Neural progenitor cell (in vitro differentiated cells): ENCODE measurements at regions not wholly inside any gene's neighbourhood (a gene's known extent, or its start where the extent isn't known, plus 50 kb on each side); places are given as distances from the start of the nearest gene placed in this dataset.

Source experiments
- DNase-seq: peaks from one replicate; pipeline ENCODE4 v3.0.0-alpha.2; 2016; ENCODE audit warnings: low spot score
- H2AFZ ChIP-seq: fragments of 200-600 bp; sonication (generic); replicated peaks from 2 replicates; pipeline ENCODE4 v1.6.1; 2016; ENCODE audit warnings: antibody characterized with exemption
- H3F3A ChIP-seq: fragments of 200-600 bp; sonication (generic); 2 replicates; pipeline ENCODE4 v1.6.1; 2016; ENCODE audit warnings: antibody characterized with exemption, low read depth
- H3K27ac ChIP-seq: fragments of 200-600 bp; sonication (generic); 2 replicates; pipeline ENCODE4 v1.5.1; 2016; ENCODE audit warnings: mild to moderate bottlenecking
- H3K27me3 ChIP-seq: fragments of 200-600 bp; sonication (generic); 2 replicates; pipeline ENCODE4 v1.6.1; 2016; ENCODE audit warnings: mild to moderate bottlenecking, moderate library complexity
- H3K36me3 ChIP-seq: fragments of 200-600 bp; sonication (generic); 2 replicates; pipeline ENCODE4 v1.5.1; 2016
- H3K4me1 ChIP-seq: fragments of 200-600 bp; sonication (generic); 2 replicates; pipeline ENCODE4 v1.6.1; 2016; ENCODE audit warnings: mixed run types
- H3K4me2 ChIP-seq: fragments of 200-600 bp; sonication (generic); 2 replicates; pipeline ENCODE4 v1.6.1; 2016
- H3K4me3 ChIP-seq: fragments of 200-600 bp; sonication (generic); 2 replicates; pipeline ENCODE4 v1.5.1; 2016
- H3K79me2 ChIP-seq: fragments of 200-600 bp; sonication (generic); 2 replicates; pipeline ENCODE4 v1.6.1; 2016; ENCODE audit warnings: low read depth
- H3K9ac ChIP-seq: fragments of 200-600 bp; sonication (generic); 2 replicates; pipeline ENCODE4 v1.6.1; 2016
- H3K9me3 ChIP-seq: fragments of 200-600 bp; sonication (generic); 2 replicates; pipeline ENCODE4 v1.5.1; 2016; ENCODE audit warnings: low read depth
- H4K20me1 ChIP-seq: fragments of 200-600 bp; sonication (generic); 2 replicates; pipeline ENCODE4 v1.6.1; 2016; ENCODE audit warnings: low read depth
- H3K27ac Mint-ChIP-seq: 3 replicates; pipeline ENCODE4 v1.8.0; 2021; ENCODE audit warnings: mixed read lengths
- H3K27me3 Mint-ChIP-seq: 2 replicates; pipeline ENCODE4 v1.8.0; 2022; ENCODE audit warnings: low read depth, mild to moderate bottlenecking, inconsistent platforms, moderate library complexity, mixed read lengths; ENCODE audit not compliant: insufficient read depth
- H3K36me3 Mint-ChIP-seq: 3 replicates; pipeline ENCODE4 v1.8.0; 2021; ENCODE audit warnings: mixed read lengths
- H3K4me1 Mint-ChIP-seq: 3 replicates; pipeline ENCODE4 v1.8.0; 2021; ENCODE audit warnings: mixed read lengths
- H3K4me3 Mint-ChIP-seq: 3 replicates; pipeline ENCODE4 v1.8.0; 2021; ENCODE audit warnings: mild to moderate bottlenecking, moderate library complexity, mixed read lengths
- H3K9me3 Mint-ChIP-seq: 3 replicates; pipeline ENCODE4 v1.8.0; 2020; ENCODE audit warnings: mixed read lengths
- CTCF ChIP-seq: fragments of 200-600 bp; sonication (generic); IDR thresholded peaks from 2 replicates; pipeline ENCODE4 v1.5.1; 2017; ENCODE audit warnings: antibody characterized with exemption, mild to moderate bottlenecking
- EZH2 ChIP-seq: fragments of 200-600 bp; sonication (generic); IDR thresholded peaks from 2 replicates; pipeline ENCODE4 v1.6.1; 2017; ENCODE audit warnings: antibody characterized with exemption, mild to moderate bottlenecking, moderate library complexity
- EZH2phosphoT487 ChIP-seq: fragments of 200-600 bp; sonication (generic); IDR thresholded peaks from 2 replicates; pipeline ENCODE4 v1.6.1; 2017; ENCODE audit warnings: antibody characterized with exemption

- H3K9me3 ChIP-seq: no peaks in the 10 kb centered on the region
- no peak overlapping the region for H3K27ac Mint-ChIP-seq
- no peaks in the 10 kb centered on the region for H3K4me1 ChIP-seq
- H3K79me2 ChIP-seq: no peaks in the 10 kb centered on the region
- H3K4me1 Mint-ChIP-seq: peaks cover 4% of the 10 kb centered on the region
- no peaks in the 10 kb centered on the region for H4K20me1 ChIP-seq
- no peaks in the 10 kb centered on the region for H3K27me3 ChIP-seq
- no peak overlapping the region for H3K4me2 ChIP-seq
- peak overlapping the region; percentile 6 for H2AFZ ChIP-seq
- no peaks in the 10 kb centered on the region for H3F3A ChIP-seq
- H3K27me3 Mint-ChIP-seq: no peaks in the 10 kb centered on the region
- no peak overlapping the region for H3K4me3 ChIP-seq
- H3K27ac ChIP-seq: no peak overlapping the region
- no peaks in the 10 kb centered on the region for H3K36me3 Mint-ChIP-seq
- TF ChIP-seq EZH2 (no peak), CTCF (no peak), EZH2phosphoT487 (no peak)
- H3K4me3 Mint-ChIP-seq: no peak overlapping the region
- H3K9me3 Mint-ChIP-seq: peaks cover 2% of the 10 kb centered on the region
- no peaks in the 10 kb centered on the region for H3K36me3 ChIP-seq
- no peak for DNase-seq
- no peak overlapping the region for H3K9ac ChIP-seq
Observed at GRCh38 chr7:116340201-116340847, 130.0 kb downstream of the TES start.

- Histone ChIP-seq H3K27me3 (no peaks in the 10 kb centered on the region), H3K79me2 (no peaks in the 10 kb centered on the region), H2AFZ (peak overlapping the region; percentile 6), H3K4me2 (no peak overlapping the region), H3K36me3 (no peaks in the 10 kb centered on the region), H3F3A (no peaks in the 10 kb centered on the region), H3K27ac (no peak overlapping the region), H3K4me3 (no peak overlapping the region), H4K20me1 (no peaks in the 10 kb centered on the region), H3K9ac (no peak overlapping the region), H3K9me3 (no peaks in the 10 kb centered on the region), H3K4me1 (no peaks in the 10 kb centered on the region)
- Mint-ChIP-seq H3K27me3 (no peaks in the 10 kb centered on the region), H3K36me3 (no peaks in the 10 kb centered on the region), H3K4me1 (peaks cover 4% of the 10 kb centered on the region), H3K4me3 (no peak overlapping the region), H3K9me3 (peaks cover 2% of the 10 kb centered on the region), H3K27ac (no peak overlapping the region)
- TF ChIP-seq EZH2phosphoT487 (no peak), CTCF (peak; percentile 24)
- no peak for DNase-seq
Observed at GRCh38 chr7:116340943-116341907, 130.9 kb downstream of the TES start.

GRCh38 chr7:116342125-116342524 is 131.8 kb downstream of the TES start:
- Histone ChIP-seq H3K9ac (no peak overlapping the region), H3K27ac (no peak overlapping the region), H2AFZ (no peak overlapping the region), H3K4me2 (no peak overlapping the region), H3K36me3 (no peaks in the 10 kb centered on the region), H3F3A (no peaks in the 10 kb centered on the region), H3K27me3 (no peaks in the 10 kb centered on the region), H3K79me2 (no peaks in the 10 kb centered on the region), H3K4me3 (no peak overlapping the region), H3K9me3 (no peaks in the 10 kb centered on the region), H3K4me1 (no peaks in the 10 kb centered on the region), H4K20me1 (no peaks in the 10 kb centered on the region)
- H3K27ac Mint-ChIP-seq: no peak overlapping the region
- no peak for DNase-seq
- H3K4me1 Mint-ChIP-seq: peaks cover 1% of the 10 kb centered on the region
- TF ChIP-seq CTCF (no peak), EZH2 (no peak), EZH2phosphoT487 (no peak)
- H3K36me3 Mint-ChIP-seq: no peaks in the 10 kb centered on the region
- H3K27me3 Mint-ChIP-seq: no peaks in the 10 kb centered on the region
- peaks cover 2% of the 10 kb centered on the region for H3K9me3 Mint-ChIP-seq
- H3K4me3 Mint-ChIP-seq: no peak overlapping the region
